IMR-90 (cell line): ENCODE measurements at regions not wholly inside any gene's neighbourhood (a gene's known extent, or its start where the extent isn't known, plus 50 kb on each side); places are given as distances from the start of the nearest gene placed in this dataset.

ENCODE experiments used
- ATAC-seq: fragments of 200-7000 bp; cut with Tn5 transposase; 2 replicates; pipeline ENCODE4 v1.9.1; 2020; ENCODE audit warnings: low read depth, mild to moderate bottlenecking, moderate library complexity
- BruUV-seq: library from RNA; stranded (reverse); fragments of 400-500 nt; replicated peaks from 2 replicates; lab custom pipeline; 2021; lab: Mats Ljungman, UMichigan
- CTCF ChIA-PET: fragments of 300-600 bp; formaldehyde crosslinking; extraction: SDS; loops from one replicate; lab custom pipeline; 2021; ENCODE audit warnings: antibody characterized with exemption; lab: Yijun Ruan, JAX
- POLR2A ChIA-PET: fragments of 300-600 bp; sonication (Branson Sonifier 250); formaldehyde crosslinking; loops from one replicate; lab custom pipeline; 2022; ENCODE audit warnings: antibody characterized with exemption; ENCODE audit not compliant: unreplicated experiment; lab: Charles Lee
- DNase-seq: peaks from one replicate; pipeline ENCODE4 v3.0.0; 2013
- H2AFZ ChIP-seq: replicated peaks from 2 replicates; pipeline ENCODE3; 2013; ENCODE audit warnings: low read length, mild to moderate bottlenecking; ENCODE audit not compliant: poor library complexity
- H2AK5ac ChIP-seq: 2 replicates; pipeline ENCODE4 v1.6.1; 2013; ENCODE audit warnings: low read depth, low read length, inconsistent platforms
- H2AK9ac ChIP-seq: replicated peaks from 2 replicates; pipeline ENCODE3; 2013; ENCODE audit warnings: mild to moderate bottlenecking, low read depth, low read length, moderate library complexity; ENCODE audit not compliant: poor library complexity
- H2BK120ac ChIP-seq: 2 replicates; pipeline ENCODE4 v1.6.1; 2013; ENCODE audit warnings: low read depth, low read length, inconsistent platforms
- H2BK15ac ChIP-seq: 3 replicates; pipeline ENCODE4 v1.6.1; 2013; ENCODE audit warnings: low read depth, low read length, inconsistent platforms
- H2BK20ac ChIP-seq: 2 replicates; pipeline ENCODE4 v1.6.1; 2013; ENCODE audit warnings: low read depth, mild to moderate bottlenecking, inconsistent platforms, low read length, moderate library complexity
- H2BK5ac ChIP-seq: 2 replicates; pipeline ENCODE4 v1.6.1; 2013; ENCODE audit warnings: mild to moderate bottlenecking, low read depth, low read length, inconsistent platforms; ENCODE audit not compliant: poor library complexity, severe bottlenecking
- H3K14ac ChIP-seq: replicated peaks from 2 replicates; pipeline ENCODE4 v1.6.1; 2013; ENCODE audit warnings: low read depth, low read length, inconsistent platforms
- H3K18ac ChIP-seq: 2 replicates; pipeline ENCODE4 v1.6.1; 2013; ENCODE audit warnings: low read depth, low read length, control low read depth
- H3K23ac ChIP-seq: 2 replicates; pipeline ENCODE4 v1.6.1; 2013; ENCODE audit warnings: low read depth, low read length, inconsistent platforms
- H3K27ac ChIP-seq: 2 replicates; pipeline ENCODE4 v1.5.1; 2013; ENCODE audit warnings: mild to moderate bottlenecking, control low read depth, low read length; ENCODE audit not compliant: insufficient read depth
- H3K27me3 ChIP-seq: 2 replicates; pipeline ENCODE4 v1.6.1; 2013; ENCODE audit warnings: low read length; ENCODE audit not compliant: control insufficient read depth, insufficient read depth
- H3K36me3 ChIP-seq: 2 replicates; pipeline ENCODE4 v1.6.1; 2013; ENCODE audit warnings: low read length, mixed read lengths; ENCODE audit not compliant: control insufficient read depth, insufficient read depth
- H3K4ac ChIP-seq: 2 replicates; pipeline ENCODE4 v1.6.1; 2013; ENCODE audit warnings: low read depth, low read length, inconsistent platforms
- H3K4me1 ChIP-seq: 2 replicates; pipeline ENCODE4 v1.6.1; 2013; ENCODE audit warnings: low read length, mixed read lengths; ENCODE audit not compliant: control insufficient read depth, insufficient read depth
- H3K4me2 ChIP-seq: 2 replicates; pipeline ENCODE4 v1.6.1; 2013; ENCODE audit warnings: low read depth, mild to moderate bottlenecking, control low read depth, low read length, moderate library complexity
- H3K4me3 ChIP-seq: 2 replicates; pipeline ENCODE4 v1.5.1; 2013; ENCODE audit warnings: low read depth, mild to moderate bottlenecking, control low read depth, low read length, moderate library complexity; ENCODE audit not compliant: insufficient read depth
- H3K56ac ChIP-seq: 2 replicates; pipeline ENCODE4 v1.6.1; 2013; ENCODE audit warnings: low read length, inconsistent platforms; ENCODE audit not compliant: insufficient read depth; ENCODE audit errors: extremely low read depth
- H3K79me1 ChIP-seq, 2 experiments: 2 replicates each; pipeline ENCODE4 v1.6.1; 2013; ENCODE audit warnings: low read length in 2 of 2, inconsistent platforms in 1 of 2, low read depth in 1 of 2
- H3K9ac ChIP-seq: 2 replicates; pipeline ENCODE4 v1.6.1; 2013; ENCODE audit warnings: low read depth, low read length, control low read depth
- H3K9me1 ChIP-seq: 2 replicates; pipeline ENCODE4 v1.6.1; 2013; ENCODE audit warnings: low read length, inconsistent platforms; ENCODE audit not compliant: insufficient read depth
- H3K9me3 ChIP-seq: 2 replicates; pipeline ENCODE4 v1.6.1; 2013; ENCODE audit warnings: low read length; ENCODE audit not compliant: control insufficient read depth, insufficient read depth
- H4K20me1 ChIP-seq: 2 replicates; pipeline ENCODE4 v1.6.1; 2013; ENCODE audit warnings: low read length, inconsistent platforms; ENCODE audit not compliant: insufficient read depth
- H4K5ac ChIP-seq: 2 replicates; pipeline ENCODE4 v1.6.1; 2013; ENCODE audit warnings: mild to moderate bottlenecking, low read depth, low read length, control low read depth
- H4K8ac ChIP-seq, 2 experiments: 2 replicates each; pipeline ENCODE4 v1.6.1; 2013; ENCODE audit warnings: low read depth in 2 of 2, low read length in 2 of 2, control low read depth in 1 of 2, inconsistent platforms in 1 of 2
- H4K91ac ChIP-seq: 2 replicates; pipeline ENCODE4 v1.6.1; 2013; ENCODE audit warnings: low read depth, low read length, inconsistent platforms; ENCODE audit not compliant: insufficient read depth
- BHLHE40 ChIP-seq: fragments of 150-350 bp; IDR thresholded peaks from 2 replicates; pipeline ENCODE4 v1.6.1; 2016; ENCODE audit warnings: mild to moderate bottlenecking, low read depth, low read length
- CEBPB ChIP-seq: IDR thresholded peaks from 2 replicates; pipeline ENCODE4 v1.6.1; 2012; ENCODE audit warnings: low read depth, low read length, improper control_type of control experiment
- CHD1 ChIP-seq: IDR thresholded peaks from 2 replicates; pipeline ENCODE4 v1.6.1; 2012; ENCODE audit warnings: low read depth, low read length, improper control_type of control experiment
- ELK1 ChIP-seq: fragments of 150-350 bp; IDR thresholded peaks from 2 replicates; pipeline ENCODE4 v1.6.1; 2016; ENCODE audit warnings: low read depth, mild to moderate bottlenecking, low read length, moderate library complexity, borderline replicate concordance
- FOS ChIP-seq: fragments of 150-350 bp; IDR thresholded peaks from 2 replicates; pipeline ENCODE4 v1.6.1; 2016; ENCODE audit warnings: low read depth, low read length
- MXI1 ChIP-seq: IDR thresholded peaks from 2 replicates; pipeline ENCODE4 v1.6.1; 2012; ENCODE audit warnings: low read depth, mild to moderate bottlenecking, low read length, moderate library complexity, borderline replicate concordance
- NFE2L2 ChIP-seq: fragments of 150-350 bp; IDR thresholded peaks from 2 replicates; pipeline ENCODE4 v1.6.1; 2016; ENCODE audit warnings: low read depth, mild to moderate bottlenecking, low read length
- POLR2A ChIP-seq: IDR thresholded peaks from 2 replicates; pipeline ENCODE4 v1.6.1; 2012; ENCODE audit warnings: mild to moderate bottlenecking, low read depth, low read length
- USF2 ChIP-seq: fragments of 150-350 bp; IDR thresholded peaks from 2 replicates; pipeline ENCODE4 v1.6.1; 2017; ENCODE audit warnings: mild to moderate bottlenecking, antibody characterized with exemption, low read length, low read depth
- WGBS, 2 experiments: methylation state at CpG; one replicate each; pipeline versions ENCODE4 v1.1.5 to v1.1.7; 2013; ENCODE audit warnings: missing lambda C conversion rate in 2 of 2; ENCODE audit not compliant: insufficient read length in 1 of 2; ENCODE audit errors: extremely low coverage in 2 of 2; 5-methylcytosine and 5-hydroxymethylcytosine counted together
- dilution Hi-C: fragments of 300-500 bp; cut with HindIII; formaldehyde crosslinking; loops from one replicate; pipeline ENCODE4 v1.14.3; 2018; ENCODE audit warnings: low sequenced_read_pairs; ENCODE audit not compliant: unreplicated experiment
- in situ Hi-C: fragments of 300-500 bp; cut with MboI; formaldehyde crosslinking; loops from 3 replicates; pipeline ENCODE4 v1.14.3; 2019; ENCODE audit warnings: low sequenced_read_pairs, inconsistent platforms, mixed read lengths
- intact Hi-C: fragments of 100-400 bp; cut with micrococcal nuclease; formaldehyde crosslinking; loops from 2 replicates; pipeline ENCODE4 v1.10.0; 2022
- TF ChIP-seq, protein P1 (sequence below): conservative IDR thresholded peaks from 2 replicates; pipeline ENCODE4 v1.5.1; 2012; ENCODE audit warnings: mild to moderate bottlenecking, low read depth, low read length, improper control_type of control experiment

DNA sequence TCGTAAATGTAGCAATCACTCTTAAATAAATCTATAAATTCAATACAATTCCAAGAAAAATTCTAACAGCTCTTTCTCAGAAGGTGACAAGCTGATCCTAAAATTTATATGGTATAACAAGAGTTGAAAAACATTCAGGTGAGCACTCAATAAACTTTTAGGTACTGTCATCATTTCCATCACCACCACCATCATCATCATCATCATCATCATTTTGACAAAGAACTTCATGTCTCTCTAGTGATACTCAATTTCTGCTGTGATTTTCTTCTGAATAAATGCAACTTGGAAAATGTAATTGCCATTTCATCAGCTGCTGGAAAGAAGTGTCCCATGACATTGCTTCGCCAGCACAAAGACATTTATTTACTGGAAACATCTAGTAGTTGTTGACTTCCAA, 222.9 kb upstream of the IRX5 start:
- no peak for ATAC-seq
- H2BK20ac ChIP-seq: no peak overlapping the region

More for the DNA sequence above, 222.9 kb upstream of the IRX5 start:
- no peak overlapping the region for H4K91ac ChIP-seq
- no peak overlapping the region for H4K5ac ChIP-seq
- no peak overlapping the region for H3K18ac ChIP-seq
- H3K27me3 ChIP-seq: no peaks in the 10 kb centered on the region
- H3K4me2 ChIP-seq: no peak overlapping the region
- no peak overlapping the region for H2BK120ac ChIP-seq
- no peaks in the 10 kb centered on the region for H3K79me1 ChIP-seq
- intact Hi-C loops: no loop called here
- no peaks in the 10 kb centered on the region for H3K9me3 ChIP-seq
- TF ChIP-seq POLR2A (no peak), CHD1 (no peak), CEBPB (no peak), MXI1 (no peak), NFE2L2 (no peak), ELK1 (no peak), USF2 (no peak), FOS (no peak), BHLHE40 (no peak)
- TF ChIP-seq, protein P1, sequence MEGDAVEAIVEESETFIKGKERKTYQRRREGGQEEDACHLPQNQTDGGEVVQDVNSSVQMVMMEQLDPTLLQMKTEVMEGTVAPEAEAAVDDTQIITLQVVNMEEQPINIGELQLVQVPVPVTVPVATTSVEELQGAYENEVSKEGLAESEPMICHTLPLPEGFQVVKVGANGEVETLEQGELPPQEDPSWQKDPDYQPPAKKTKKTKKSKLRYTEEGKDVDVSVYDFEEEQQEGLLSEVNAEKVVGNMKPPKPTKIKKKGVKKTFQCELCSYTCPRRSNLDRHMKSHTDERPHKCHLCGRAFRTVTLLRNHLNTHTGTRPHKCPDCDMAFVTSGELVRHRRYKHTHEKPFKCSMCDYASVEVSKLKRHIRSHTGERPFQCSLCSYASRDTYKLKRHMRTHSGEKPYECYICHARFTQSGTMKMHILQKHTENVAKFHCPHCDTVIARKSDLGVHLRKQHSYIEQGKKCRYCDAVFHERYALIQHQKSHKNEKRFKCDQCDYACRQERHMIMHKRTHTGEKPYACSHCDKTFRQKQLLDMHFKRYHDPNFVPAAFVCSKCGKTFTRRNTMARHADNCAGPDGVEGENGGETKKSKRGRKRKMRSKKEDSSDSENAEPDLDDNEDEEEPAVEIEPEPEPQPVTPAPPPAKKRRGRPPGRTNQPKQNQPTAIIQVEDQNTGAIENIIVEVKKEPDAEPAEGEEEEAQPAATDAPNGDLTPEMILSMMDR: no peak
- no peaks in the 10 kb centered on the region for H3K36me3 ChIP-seq
- in situ Hi-C loops: no loop called here
- dilution Hi-C loops: no loop called here
- H3K4me1 ChIP-seq: no peaks in the 10 kb centered on the region
- no peak overlapping the region for H3K56ac ChIP-seq
- H4K20me1 ChIP-seq: no peaks in the 10 kb centered on the region
- H3K9me1 ChIP-seq: no peaks in the 10 kb centered on the region
- H2AK9ac ChIP-seq: no peak overlapping the region
- no peak overlapping the region for H3K4ac ChIP-seq
- no peak for DNase-seq
- H4K8ac ChIP-seq: no peak overlapping the region
- WGBS, 2 experiments: no CpG with 5 or more reads among the region's 2 CpGs
- no peak overlapping the region for H2AFZ ChIP-seq
- H3K9ac ChIP-seq: no peak overlapping the region
- H3K4me3 ChIP-seq: no peak overlapping the region
- H3K23ac ChIP-seq: no peak overlapping the region
- ChIA-PET POLR2A (no interaction called here), CTCF (no interaction called here)
- H2BK15ac ChIP-seq: no peak overlapping the region
- no peak overlapping the region for H2AK5ac ChIP-seq
- no TSS peak for BruUV-seq
- H3K27ac ChIP-seq: no peak overlapping the region
- no peak overlapping the region for H3K14ac ChIP-seq
- H2BK5ac ChIP-seq: no peak overlapping the region
